GM18520 (cell line): ENCODE measurements at regions not wholly inside any gene's neighbourhood (a gene's known extent, or its start where the extent isn't known, plus 50 kb on each side); places are given as distances from the start of the nearest gene placed in this dataset.

Source experiments
- ATAC-seq: cut with Tn5 transposase; IDR thresholded peaks from one replicate; pipeline ENCODE4 v1.9.1; 2021; ENCODE audit not compliant: unreplicated experiment

GRCh38 chr2:176709149-176709951 is 440.1 kb downstream of the MTX2 start:
- no peak for ATAC-seq

GRCh38 chr2:176709991-176710390 is 440.7 kb downstream of the MTX2 start:
- no peak for ATAC-seq

- ATAC-seq = no peak
These were observed 441.5 kb downstream of the MTX2 start for GRCh38 chr2:176710657-176711186.

- ATAC-seq = no peak
These were observed 456.8 kb downstream of the MTX2 start for GRCh38 chr2:176725873-176726645.

GRCh38 chr2:176727696-176728095 is 458.5 kb downstream of the MTX2 start:
- ATAC-seq = no peak

- ATAC-seq = no peak
These were observed 460.7 kb downstream of the MTX2 start for GRCh38 chr2:176729706-176730569.

GRCh38 chr2:176732780-176733179 is 463.5 kb downstream of the MTX2 start:
- no peak for ATAC-seq

GRCh38 chr2:176733698-176734430 is 464.6 kb downstream of the MTX2 start:
- ATAC-seq = no peak

- ATAC-seq = no peak
These were observed 465.6 kb downstream of the MTX2 start for GRCh38 chr2:176734868-176735267.

- ATAC-seq = no peak
These were observed 470.3 kb upstream of the HNRNPA3 start for GRCh38 chr2:176742271-176742670.

GRCh38 chr2:176743671-176744070 is 468.9 kb upstream of the HNRNPA3 start:
- no peak for ATAC-seq

- no peak for ATAC-seq
These were observed 468.4 kb upstream of the HNRNPA3 start for GRCh38 chr2:176744146-176744545.

GRCh38 chr2:176745543-176746200 is 466.9 kb upstream of the HNRNPA3 start:
- ATAC-seq = peak; percentile 40

- ATAC-seq = no peak
These were observed 466.2 kb upstream of the HNRNPA3 start for GRCh38 chr2:176746411-176746810.

- no peak for ATAC-seq
These were observed 465.1 kb upstream of the HNRNPA3 start for GRCh38 chr2:176747506-176747905.

- ATAC-seq = no peak
These were observed 464.7 kb upstream of the HNRNPA3 start for GRCh38 chr2:176747928-176748327.

GRCh38 chr2:176748662-176749061 is 463.9 kb upstream of the HNRNPA3 start:
- no peak for ATAC-seq

- no peak for ATAC-seq
These were observed 461.0 kb upstream of the HNRNPA3 start for GRCh38 chr2:176751314-176752227.

GRCh38 chr2:176752295-176752694 is 460.3 kb upstream of the HNRNPA3 start:
- no peak for ATAC-seq
